NCI-H1105 (cell line): ENCODE measurements at regions not wholly inside any gene's neighbourhood (a gene's known extent, or its start where the extent isn't known, plus 50 kb on each side); places are given as distances from the start of the nearest gene placed in this dataset.
"Not testable (repeated sequence)": the region's sequence is repeated elsewhere in the genome, so short reads cannot be mapped to it uniquely, and the experiment has no call there.

Experiments
- DNase-seq: peaks from one replicate; lab custom pipeline; 2025; lab: John Stamatoyannopoulos, UW

GRCh38 chr17:36845916-36846315 is 91.4 kb upstream of the LHX1 start:
- DNase-seq, result no peak

- no peak for DNase-seq
Measured at GRCh38 chr17:36846410-36847292, 90.6 kb upstream of the LHX1 start.

- DNase-seq, result no peak
Measured at GRCh38 chr17:36848008-36848902, 89.0 kb upstream of the LHX1 start.

- DNase-seq, result not testable (repeated sequence)
Measured at GRCh38 chr17:36849020-36849419, 88.3 kb upstream of the LHX1 start.

- no peak for DNase-seq
Measured at GRCh38 chr17:36849871-36850348, 87.4 kb upstream of the LHX1 start.

- no peak for DNase-seq
Measured at GRCh38 chr17:36850790-36851189, 86.5 kb upstream of the LHX1 start.

- DNase-seq, result no peak
Measured at GRCh38 chr17:36851250-36851649, 86.0 kb upstream of the LHX1 start.

GRCh38 chr17:36852478-36852877 is 84.8 kb upstream of the LHX1 start:
- not testable (repeated sequence) for DNase-seq

- no peak for DNase-seq
Measured at GRCh38 chr17:36854982-36855381, 82.3 kb upstream of the LHX1 start.

GRCh38 chr17:36855459-36855858 is 81.8 kb upstream of the LHX1 start:
- no peak for DNase-seq

GRCh38 chr17:36856222-36856621 is 81.1 kb upstream of the LHX1 start:
- DNase-seq, result no peak

- DNase-seq, result no peak
Measured at GRCh38 chr17:36856903-36857381, 80.3 kb upstream of the LHX1 start.

GRCh38 chr17:36857698-36858097 is 79.6 kb upstream of the LHX1 start:
- DNase-seq, result no peak

GRCh38 chr17:36858119-36859002 is 78.9 kb upstream of the LHX1 start:
- DNase-seq, result no peak

- DNase-seq, result no peak
Measured at GRCh38 chr17:36859003-36859300, 78.3 kb upstream of the LHX1 start.

GRCh38 chr17:36859706-36860105 is 77.6 kb upstream of the LHX1 start:
- DNase-seq, result no peak

- no peak for DNase-seq
Measured at GRCh38 chr17:36861531-36861930, 75.7 kb upstream of the LHX1 start.

- no peak for DNase-seq
Measured at GRCh38 chr17:36862116-36862920, 75.0 kb upstream of the LHX1 start.

- no peak for DNase-seq
Measured at GRCh38 chr17:36863131-36863530, 74.1 kb upstream of the LHX1 start.

GRCh38 chr17:36863676-36864612 is 73.3 kb upstream of the LHX1 start:
- DNase-seq, result no peak
